ENCODE measurements at regions not wholly inside any gene's neighbourhood (a gene's known extent, or its start where the extent isn't known, plus 50 kb on each side); places are given as distances from the start of the nearest gene placed in this dataset.

- Histone ChIP-seq H3K27me3 (no peaks in the 10 kb centered on the region), H3K9me3 (replicated peaks in 1 of 11) (no peaks in the 10 kb centered on the region), H4K20me1 (no peaks in the 10 kb centered on the region; a peak in 1 of 22 replicates), H3K9ac (no peak overlapping the region), H3K27ac (no peak overlapping the region), H3K4me3 (no peak overlapping the region), H3K36me3 (no peaks in the 10 kb centered on the region), H3K4me1 (peaks cover 0 to 17% (median 0%) of the 10 kb centered on the region in 10 experiments; a peak in 7 of 20 replicates), H3K4me2 (no peak overlapping the region)
- TF ChIP-seq Cebpa-rat (IDR thresholded peaks at IDR 0.05): no peak
These were observed 81.7 kb downstream of the SDC1 start for GRCh38 chr2:20143263-20143662.

GRCh38 chr2:20141806-20142205, 83.1 kb downstream of the SDC1 start:
- H3K27me3 ChIP-seq: no peaks in the 10 kb centered on the region
- no peak overlapping the region for H3K27ac ChIP-seq
- H3K9ac ChIP-seq: no peak overlapping the region
- no peaks in the 10 kb centered on the region for H3K9me3 ChIP-seq (replicated peaks in 1 of 11)
- no peaks in the 10 kb centered on the region; a peak in 1 of 22 replicates for H4K20me1 ChIP-seq
- no peak overlapping the region for H3K4me3 ChIP-seq
- no peaks in the 10 kb centered on the region for H3K36me3 ChIP-seq
- H3K4me1 ChIP-seq: peaks cover 0 to 17% (median 0%) of the 10 kb centered on the region in 10 experiments; a peak in 7 of 20 replicates
- peak overlapping the region in 4 of 11 experiments; percentile 1 to 46 (median 22); a peak in 3 of 22 replicates for H3K4me2 ChIP-seq
- no peak for TF ChIP-seq Cebpa-rat (IDR thresholded peaks at IDR 0.05)

- H3K27me3 ChIP-seq: no peaks in the 10 kb centered on the region
- peak overlapping the region in 4 of 11 experiments; percentile 1 to 46 (median 22); a peak in 5 of 22 replicates for H3K4me2 ChIP-seq
- peaks cover 0 to 17% (median 0%) of the 10 kb centered on the region in 10 experiments; a peak in 7 of 20 replicates for H3K4me1 ChIP-seq
- H3K4me3 ChIP-seq: no peak overlapping the region
- no peak for TF ChIP-seq Cebpa-rat (IDR thresholded peaks at IDR 0.05)
- H3K27ac ChIP-seq: no peak overlapping the region
- no peaks in the 10 kb centered on the region for H3K9me3 ChIP-seq (replicated peaks in 1 of 11)
- H3K9ac ChIP-seq: no peak overlapping the region
- H3K36me3 ChIP-seq: no peaks in the 10 kb centered on the region
- H4K20me1 ChIP-seq: no peaks in the 10 kb centered on the region; a peak in 1 of 22 replicates
These were observed 83.7 kb downstream of the SDC1 start for GRCh38 chr2:20141056-20141762.

- H4K20me1 ChIP-seq: no peaks in the 10 kb centered on the region; a peak in 1 of 22 replicates
- H3K9me3 ChIP-seq (replicated peaks in 1 of 11): no peaks in the 10 kb centered on the region
- H3K4me3 ChIP-seq: no peak overlapping the region
- H3K9ac ChIP-seq: no peak overlapping the region
- no peak overlapping the region; a peak in 1 of 22 replicates for H3K4me2 ChIP-seq
- no peaks in the 10 kb centered on the region for H3K27me3 ChIP-seq
- peaks cover 0 to 17% (median 0%) of the 10 kb centered on the region in 10 experiments; a peak in 7 of 20 replicates for H3K4me1 ChIP-seq
- no peaks in the 10 kb centered on the region for H3K36me3 ChIP-seq
- TF ChIP-seq Cebpa-rat (IDR thresholded peaks at IDR 0.05): no peak
- no peak overlapping the region for H3K27ac ChIP-seq
These were observed 84.4 kb downstream of the SDC1 start for GRCh38 chr2:20140321-20141055.

- H3K9ac ChIP-seq: no peak overlapping the region
- H3K27ac ChIP-seq: no peak overlapping the region
- no peak for TF ChIP-seq Cebpa-rat (IDR thresholded peaks at IDR 0.05)
- no peak overlapping the region for H3K4me2 ChIP-seq
- no peak overlapping the region for H3K4me3 ChIP-seq
- no peaks in the 10 kb centered on the region for H3K27me3 ChIP-seq
- no peaks in the 10 kb centered on the region for H3K9me3 ChIP-seq (replicated peaks in 1 of 11)
- peaks cover 0 to 13% (median 0%) of the 10 kb centered on the region in 10 experiments; a peak in 7 of 20 replicates for H3K4me1 ChIP-seq
- H3K36me3 ChIP-seq: no peaks in the 10 kb centered on the region
- no peaks in the 10 kb centered on the region for H4K20me1 ChIP-seq
These were observed 85.3 kb downstream of the SDC1 start for GRCh38 chr2:20139407-20140172.

GRCh38 chr2:20138696-20139095, 86.2 kb downstream of the SDC1 start:
- Histone ChIP-seq H3K4me2 (no peak overlapping the region), H3K27ac (no peak overlapping the region), H3K4me3 (no peak overlapping the region), H4K20me1 (no peaks in the 10 kb centered on the region), H3K9me3 (replicated peaks in 1 of 11) (no peaks in the 10 kb centered on the region), H3K27me3 (no peaks in the 10 kb centered on the region), H3K9ac (no peak overlapping the region), H3K36me3 (no peaks in the 10 kb centered on the region), H3K4me1 (peaks cover 0 to 13% (median 0%) of the 10 kb centered on the region in 10 experiments; a peak in 7 of 20 replicates)
- no peak for TF ChIP-seq Cebpa-rat (IDR thresholded peaks at IDR 0.05)

GRCh38 chr2:20137884-20138283, 86.5 kb upstream of the LAPTM4A start:
- H3K27ac ChIP-seq: no peak overlapping the region
- H3K27me3 ChIP-seq: no peaks in the 10 kb centered on the region
- no peaks in the 10 kb centered on the region for H3K9me3 ChIP-seq (replicated peaks in 1 of 11)
- H3K9ac ChIP-seq: no peak overlapping the region
- H3K4me3 ChIP-seq: no peak overlapping the region
- peaks cover 0 to 13% (median 0%) of the 10 kb centered on the region in 10 experiments; a peak in 7 of 20 replicates for H3K4me1 ChIP-seq
- H3K36me3 ChIP-seq: no peaks in the 10 kb centered on the region
- H4K20me1 ChIP-seq: no peaks in the 10 kb centered on the region
- no peak for TF ChIP-seq Cebpa-rat (IDR thresholded peaks at IDR 0.05)
- no peak overlapping the region for H3K4me2 ChIP-seq

GRCh38 chr2:20137131-20137571, 85.7 kb upstream of the LAPTM4A start:
- Histone ChIP-seq H3K9ac (no peak overlapping the region), H3K36me3 (no peaks in the 10 kb centered on the region), H3K4me1 (peaks cover 0 to 13% (median 0%) of the 10 kb centered on the region in 10 experiments; a peak in 7 of 20 replicates), H3K4me3 (no peak overlapping the region), H3K27ac (no peak overlapping the region), H3K27me3 (no peaks in the 10 kb centered on the region), H4K20me1 (no peaks in the 10 kb centered on the region), H3K9me3 (replicated peaks in 1 of 11) (no peaks in the 10 kb centered on the region), H3K4me2 (no peak overlapping the region)
- TF ChIP-seq Cebpa-rat (IDR thresholded peaks at IDR 0.05): no peak

GRCh38 chr2:20136149-20136548, 84.7 kb upstream of the LAPTM4A start:
- Histone ChIP-seq H3K9ac (no peak overlapping the region), H3K4me3 (no peak overlapping the region), H3K36me3 (no peaks in the 10 kb centered on the region), H3K4me1 (peaks cover 0 to 12% (median 0%) of the 10 kb centered on the region in 10 experiments; a peak in 6 of 20 replicates), H3K9me3 (replicated peaks in 1 of 11) (no peaks in the 10 kb centered on the region), H3K4me2 (no peak overlapping the region), H3K27ac (no peak overlapping the region), H3K27me3 (no peaks in the 10 kb centered on the region), H4K20me1 (no peaks in the 10 kb centered on the region)
- TF ChIP-seq Cebpa-rat (IDR thresholded peaks at IDR 0.05): no peak

All from BLaER1 treated with 17β-estradiol and CSF1 and Interleukin-3, amounts not matched to agents 10 nM and 100 nM (cell line).